ENCODE measurements at regions not wholly inside any gene's neighbourhood (a gene's known extent, or its start where the extent isn't known, plus 50 kb on each side); places are given as distances from the start of the nearest gene placed in this dataset.

DNA sequence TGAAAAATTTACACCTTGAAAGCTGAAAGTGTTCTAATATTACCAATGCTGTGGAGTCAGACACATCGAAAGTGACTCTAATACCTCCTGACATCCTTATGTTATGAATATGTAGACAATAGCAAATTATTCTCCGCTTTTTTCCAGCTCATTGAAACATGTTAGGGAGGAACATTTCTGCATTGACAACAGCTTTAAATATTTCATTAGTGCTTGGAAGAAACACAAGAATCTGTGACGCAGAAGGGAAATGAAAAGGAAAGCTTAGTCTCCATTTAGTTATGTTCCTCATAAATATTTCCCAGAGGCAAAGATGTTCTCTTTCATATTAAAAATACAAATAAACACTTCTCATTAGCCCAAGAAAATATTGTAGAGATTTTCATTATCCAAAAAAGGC lies 55.8 kb upstream of the CD99 start:
- no CpG with 5 or more reads among the region's 3 CpGs for WGBS, 2 experiments (ENCODE audit: extremely low coverage in 2 of 2, insufficient read length in 1 of 2)
- dilution Hi-C loops (cut with HindIII; ENCODE audit: low sequenced_read_pairs, unreplicated experiment) (no loop called here), intact Hi-C loops (cut with micrococcal nuclease) (no loop called here), in situ Hi-C loops (cut with MboI; ENCODE audit: low sequenced_read_pairs) (no loop called here)
- Histone ChIP-seq H4K20me1 (ENCODE audit: insufficient read depth, low read length) (no peaks in the 10 kb centered on the region), H3K27ac (ENCODE audit: insufficient read depth, low read length) (no peak overlapping the region), H3K9me3 (ENCODE audit: control insufficient read depth, insufficient read depth, low read length) (no peaks in the 10 kb centered on the region), H3K23ac (ENCODE audit: low read depth, low read length) (no peak overlapping the region), H2BK5ac (ENCODE audit: low read depth, low read length, poor library complexity, severe bottlenecking) (no peak overlapping the region), H3K27me3 (ENCODE audit: control insufficient read depth, insufficient read depth, low read length) (no peaks in the 10 kb centered on the region), H3K4me3 (ENCODE audit: insufficient read depth, low read depth, low read length) (no peak overlapping the region), H3K9me1 (ENCODE audit: insufficient read depth, low read length) (no peaks in the 10 kb centered on the region), H3K79me1 (ENCODE audit: low read depth in 1 of 2, low read length in 2 of 2) (no peaks in the 10 kb centered on the region; a peak in 1 of 4 replicates), H3K56ac (ENCODE audit: extremely low read depth, insufficient read depth, low read length) (no peak overlapping the region), H3K4ac (ENCODE audit: low read depth, low read length) (no peak overlapping the region), H2BK15ac (ENCODE audit: low read depth, low read length) (no peak overlapping the region), H4K91ac (ENCODE audit: insufficient read depth, low read depth, low read length) (no peak overlapping the region), H3K4me2 (ENCODE audit: low read depth, low read length) (no peak overlapping the region), H2AK5ac (ENCODE audit: low read depth, low read length) (no peak overlapping the region), H2BK120ac (ENCODE audit: low read depth, low read length) (no peak overlapping the region), H2AFZ (replicated peaks; ENCODE audit: low read length, poor library complexity) (no peak overlapping the region), H4K5ac (ENCODE audit: low read depth, low read length) (no peak overlapping the region), H4K8ac (ENCODE audit: low read depth in 2 of 2, low read length in 2 of 2) (no peak overlapping the region), H2BK20ac (ENCODE audit: low read depth, low read length) (no peak overlapping the region), H3K36me3 (ENCODE audit: control insufficient read depth, insufficient read depth, low read length) (no peaks in the 10 kb centered on the region; the same call in 1 of the 2 replicates), H3K18ac (ENCODE audit: low read depth, low read length) (no peak overlapping the region), H3K9ac (ENCODE audit: low read depth, low read length) (no peak overlapping the region), H3K4me1 (ENCODE audit: control insufficient read depth, insufficient read depth, low read length) (no peaks in the 10 kb centered on the region), H2AK9ac (replicated peaks; ENCODE audit: low read depth, low read length, poor library complexity) (no peak overlapping the region), H3K14ac (replicated peaks; ENCODE audit: low read depth, low read length) (no peak overlapping the region)
- DNase-seq (no peak), ATAC-seq (ENCODE audit: low read depth) (no peak)
- BruUV-seq (replicated peaks), result no TSS peak
- CTCF ChIA-PET, result no interaction called here
- POLR2A ChIA-PET (ENCODE audit: unreplicated experiment), result no interaction called here
- TF ChIP-seq POLR2A (IDR thresholded peaks at IDR 0.05; ENCODE audit: low read depth, low read length) (no peak), NFE2L2 (IDR thresholded peaks at IDR 0.05; ENCODE audit: low read depth, low read length) (no peak), RFX5 (IDR thresholded peaks at IDR 0.05; ENCODE audit: low read depth, low read length) (no peak), FOS (IDR thresholded peaks at IDR 0.05; ENCODE audit: low read depth, low read length) (no peak), MAZ (IDR thresholded peaks at IDR 0.05; ENCODE audit: borderline replicate concordance, low read depth, low read length) (no peak), RCOR1 (IDR thresholded peaks at IDR 0.05; ENCODE audit: insufficient replicate concordance, low read length) (no peak), BHLHE40 (IDR thresholded peaks at IDR 0.05; ENCODE audit: low read depth, low read length) (no peak), SMC3 (IDR thresholded peaks at IDR 0.05; ENCODE audit: low read depth, low read length) (no peak), CHD1 (IDR thresholded peaks at IDR 0.05; ENCODE audit: low read depth, low read length) (no peak)
- TF ChIP-seq, protein P1, sequence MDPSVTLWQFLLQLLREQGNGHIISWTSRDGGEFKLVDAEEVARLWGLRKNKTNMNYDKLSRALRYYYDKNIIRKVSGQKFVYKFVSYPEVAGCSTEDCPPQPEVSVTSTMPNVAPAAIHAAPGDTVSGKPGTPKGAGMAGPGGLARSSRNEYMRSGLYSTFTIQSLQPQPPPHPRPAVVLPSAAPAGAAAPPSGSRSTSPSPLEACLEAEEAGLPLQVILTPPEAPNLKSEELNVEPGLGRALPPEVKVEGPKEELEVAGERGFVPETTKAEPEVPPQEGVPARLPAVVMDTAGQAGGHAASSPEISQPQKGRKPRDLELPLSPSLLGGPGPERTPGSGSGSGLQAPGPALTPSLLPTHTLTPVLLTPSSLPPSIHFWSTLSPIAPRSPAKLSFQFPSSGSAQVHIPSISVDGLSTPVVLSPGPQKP (IDR thresholded peaks at IDR 0.05; ENCODE audit: borderline replicate concordance, low read depth, low read length), result no peak
- TF ChIP-seq, protein P2, sequence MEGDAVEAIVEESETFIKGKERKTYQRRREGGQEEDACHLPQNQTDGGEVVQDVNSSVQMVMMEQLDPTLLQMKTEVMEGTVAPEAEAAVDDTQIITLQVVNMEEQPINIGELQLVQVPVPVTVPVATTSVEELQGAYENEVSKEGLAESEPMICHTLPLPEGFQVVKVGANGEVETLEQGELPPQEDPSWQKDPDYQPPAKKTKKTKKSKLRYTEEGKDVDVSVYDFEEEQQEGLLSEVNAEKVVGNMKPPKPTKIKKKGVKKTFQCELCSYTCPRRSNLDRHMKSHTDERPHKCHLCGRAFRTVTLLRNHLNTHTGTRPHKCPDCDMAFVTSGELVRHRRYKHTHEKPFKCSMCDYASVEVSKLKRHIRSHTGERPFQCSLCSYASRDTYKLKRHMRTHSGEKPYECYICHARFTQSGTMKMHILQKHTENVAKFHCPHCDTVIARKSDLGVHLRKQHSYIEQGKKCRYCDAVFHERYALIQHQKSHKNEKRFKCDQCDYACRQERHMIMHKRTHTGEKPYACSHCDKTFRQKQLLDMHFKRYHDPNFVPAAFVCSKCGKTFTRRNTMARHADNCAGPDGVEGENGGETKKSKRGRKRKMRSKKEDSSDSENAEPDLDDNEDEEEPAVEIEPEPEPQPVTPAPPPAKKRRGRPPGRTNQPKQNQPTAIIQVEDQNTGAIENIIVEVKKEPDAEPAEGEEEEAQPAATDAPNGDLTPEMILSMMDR (conservative IDR thresholded peaks at IDR 0.05; ENCODE audit: low read depth, low read length), result no peak
